IPS DF 6.9 (cell line): ENCODE measurements at regions not wholly inside any gene's neighbourhood (a gene's known extent, or its start where the extent isn't known, plus 50 kb on each side); places are given as distances from the start of the nearest gene placed in this dataset.
"Not testable (repeated sequence)": the region's sequence is repeated elsewhere in the genome, so short reads cannot be mapped to it uniquely, and the experiment has no call there.

Experiments used
- DNase-seq: peaks from one replicate; pipeline ENCODE4 v3.0.0-alpha.2; 2013; ENCODE audit warnings: low read depth, low spot score
- H3K27ac ChIP-seq: one replicate; pipeline ENCODE4 v1.5.1; 2013; ENCODE audit warnings: low read length, control low read depth
- H3K27me3 ChIP-seq: 2 replicates; pipeline ENCODE4 v1.6.1; 2013; ENCODE audit warnings: mild to moderate bottlenecking, low read length; ENCODE audit not compliant: control insufficient read depth, insufficient read depth
- H3K36me3 ChIP-seq: 2 replicates; pipeline ENCODE4 v1.6.1; 2013; ENCODE audit warnings: low read length; ENCODE audit not compliant: control insufficient read depth, insufficient read depth
- H3K4me1 ChIP-seq: 2 replicates; pipeline ENCODE4 v1.6.1; 2013; ENCODE audit warnings: low read length; ENCODE audit not compliant: control insufficient read depth, insufficient read depth
- H3K4me3 ChIP-seq: 2 replicates; pipeline ENCODE4 v1.5.1; 2013; ENCODE audit warnings: mild to moderate bottlenecking, low read length
- H3K9me3 ChIP-seq: 2 replicates; pipeline ENCODE4 v1.6.1; 2013; ENCODE audit warnings: low read length, inconsistent platforms; ENCODE audit not compliant: control insufficient read depth, insufficient read depth
- WGBS: extraction: QIAGEN DNeasy Blood & Tissue Kit; methylation state at CpG from one replicate; pipeline ENCODE4 v1.1.7; 2013; ENCODE audit warnings: mixed read lengths, missing lambda C conversion rate; ENCODE audit not compliant: insufficient read length, insufficient coverage; 5-methylcytosine and 5-hydroxymethylcytosine counted together

GRCh38 chr5:92633875-92634487, 947.0 kb downstream of the NR2F1-AS1 start:
- Histone ChIP-seq H3K4me1 (no peaks in the 10 kb centered on the region), H3K9me3 (no peaks in the 10 kb centered on the region), H3K27me3 (no peaks in the 10 kb centered on the region), H3K27ac (no peak overlapping the region), H3K36me3 (no peaks in the 10 kb centered on the region), H3K4me3 (no peak overlapping the region)
- WGBS, result no CpG with 5 or more reads among the region's 5 CpGs
- no peak for DNase-seq

DNA sequence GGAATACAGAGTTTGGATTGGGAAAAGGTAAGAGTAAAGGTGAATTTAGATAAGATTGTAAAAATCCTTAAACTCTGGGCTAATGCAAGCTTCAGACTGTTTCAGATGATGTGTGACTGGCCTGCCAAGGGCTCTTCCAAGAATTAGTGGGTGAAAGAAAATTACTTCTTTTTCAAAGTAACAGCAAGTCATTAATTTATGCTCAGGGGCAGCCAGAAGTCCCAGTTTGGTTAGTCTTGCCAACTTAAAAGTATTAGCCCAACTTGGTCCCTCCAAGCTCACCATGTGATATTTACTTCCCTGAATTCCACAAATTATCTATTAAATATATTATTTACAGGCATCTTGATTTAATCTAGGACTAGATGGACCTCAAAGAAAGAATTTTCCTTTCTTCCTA, 947.8 kb downstream of the NR2F1-AS1 start:
- no peak overlapping the region for H3K27ac ChIP-seq
- no peaks in the 10 kb centered on the region for H3K36me3 ChIP-seq
- no peaks in the 10 kb centered on the region for H3K27me3 ChIP-seq

DNA sequence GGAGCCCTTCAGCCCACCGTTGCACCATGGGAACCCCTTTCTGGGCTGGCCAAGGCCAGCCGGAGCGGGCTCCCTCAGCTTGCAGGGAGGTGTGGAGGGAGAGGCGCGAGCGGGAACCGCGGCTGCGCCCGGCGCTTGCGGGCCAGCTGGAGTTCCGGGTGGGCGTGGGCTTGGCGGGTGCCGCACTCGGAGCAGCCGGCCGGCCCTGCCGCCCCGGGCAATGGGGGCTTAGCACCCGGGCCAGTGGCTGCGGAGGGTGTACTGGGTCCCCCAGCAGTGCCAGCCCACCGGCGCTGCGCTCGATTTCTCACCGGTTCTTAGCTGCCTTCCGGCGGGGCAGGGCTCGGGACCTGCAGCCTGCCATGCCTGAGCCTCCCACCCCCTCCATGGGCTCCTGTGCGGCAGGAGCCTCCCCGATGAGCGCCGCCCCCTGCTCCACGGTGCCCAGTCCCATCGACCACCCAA, 949.8 kb downstream of the NR2F1-AS1 start:
- not testable (repeated sequence) for H3K4me1 ChIP-seq, H3K9me3 ChIP-seq, H3K4me3 ChIP-seq, H3K36me3 ChIP-seq, DNase-seq, H3K27ac ChIP-seq, H3K27me3 ChIP-seq
- WGBS, result no CpG with 5 or more reads among the region's 37 CpGs

More for the DNA sequence above, 947.8 kb downstream of the NR2F1-AS1 start:
- H3K9me3 ChIP-seq, result no peaks in the 10 kb centered on the region
- no peak for DNase-seq
- no peaks in the 10 kb centered on the region for H3K4me1 ChIP-seq
- H3K4me3 ChIP-seq, result no peak overlapping the region

DNA sequence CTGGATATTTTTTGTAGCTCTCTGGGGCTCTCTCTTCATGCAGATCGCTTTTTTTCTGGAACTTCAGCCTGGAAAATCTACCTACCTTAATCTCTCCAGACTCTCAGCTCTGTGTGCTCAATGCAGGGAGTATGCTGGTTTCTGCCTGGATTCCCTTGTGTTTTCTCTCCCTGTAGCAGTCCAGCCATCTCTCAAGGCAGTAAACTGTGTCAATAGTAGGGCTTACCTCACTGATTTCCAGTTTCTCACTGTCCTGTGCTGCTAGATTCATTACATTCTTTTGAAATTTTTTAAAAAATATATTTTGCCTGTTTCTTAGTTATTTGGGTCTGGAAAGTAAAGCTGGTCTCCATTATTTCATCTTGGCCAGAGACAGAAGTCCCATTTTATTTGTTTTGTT, 951.4 kb downstream of the NR2F1-AS1 start:
- Histone ChIP-seq H3K36me3 (no peaks in the 10 kb centered on the region), H3K4me1 (no peaks in the 10 kb centered on the region), H3K27ac (no peak overlapping the region), H3K4me3 (no peak overlapping the region), H3K27me3 (no peaks in the 10 kb centered on the region), H3K9me3 (no peaks in the 10 kb centered on the region)
- DNase-seq, result no peak
- WGBS, result no CpG with 5 or more reads among the region's 1 CpG

DNA sequence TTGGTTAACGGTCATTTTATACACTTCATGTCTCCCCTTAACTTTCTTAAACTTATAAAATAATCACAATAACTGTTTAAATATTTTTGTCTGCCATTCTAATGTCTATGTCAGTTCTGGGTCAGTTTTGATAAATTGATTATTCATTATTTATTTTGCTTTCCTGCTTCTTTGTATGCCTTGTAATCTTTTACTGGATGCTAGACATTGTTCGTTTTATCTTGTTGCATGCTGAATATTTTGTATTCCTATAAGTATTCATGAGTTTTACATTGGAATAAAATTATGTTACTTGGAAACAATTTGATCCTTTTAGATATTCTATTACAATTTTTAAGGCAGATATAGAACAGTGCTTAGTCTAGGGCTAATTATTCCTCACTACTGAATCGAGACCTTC, 952.0 kb downstream of the NR2F1-AS1 start:
- Histone ChIP-seq H3K36me3 (no peaks in the 10 kb centered on the region), H3K4me1 (no peaks in the 10 kb centered on the region), H3K9me3 (no peaks in the 10 kb centered on the region), H3K27me3 (no peaks in the 10 kb centered on the region), H3K27ac (no peak overlapping the region), H3K4me3 (no peak overlapping the region)
- no CpG with 5 or more reads among the region's 3 CpGs for WGBS
- no peak for DNase-seq

DNA sequence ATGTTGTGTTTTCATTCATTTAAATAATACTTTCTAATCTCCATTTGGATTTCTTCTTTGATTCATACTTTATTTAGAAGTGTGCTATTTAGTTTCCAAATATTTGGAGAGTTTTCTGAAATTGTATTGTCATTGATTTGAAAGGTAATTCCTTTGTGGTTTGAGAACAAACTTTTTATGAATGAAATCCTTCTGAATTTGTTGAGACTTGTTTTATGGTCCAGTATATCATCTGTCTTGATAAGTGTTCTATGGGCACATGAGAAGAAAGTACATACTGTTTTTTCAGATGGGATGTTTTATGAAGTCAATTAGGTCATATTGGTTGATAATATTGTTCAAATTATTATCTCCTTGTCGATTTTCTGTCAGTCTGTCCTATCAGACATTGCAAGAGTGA, 953.8 kb downstream of the NR2F1-AS1 start:
- H3K27me3 ChIP-seq, result no peaks in the 10 kb centered on the region

DNA sequence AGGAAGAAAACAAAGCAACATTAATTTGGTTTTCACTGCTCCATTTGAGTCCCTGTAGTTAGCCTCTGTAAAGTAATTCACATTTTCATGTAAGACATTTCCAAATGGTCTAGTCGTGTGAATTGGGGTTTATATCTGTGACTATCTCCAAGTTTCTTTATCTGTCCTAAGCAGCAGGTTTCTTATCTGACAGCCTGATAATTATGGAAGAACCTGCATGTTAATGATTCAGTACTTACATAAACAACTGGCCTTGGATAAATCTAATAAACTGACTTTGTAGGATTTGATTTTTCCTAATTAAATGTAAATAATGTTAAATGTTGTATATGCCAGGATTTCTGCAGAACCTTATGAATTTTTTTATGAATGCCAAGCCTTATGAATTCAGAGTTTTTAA, 964.9 kb downstream of the NR2F1-AS1 start:
- H3K9me3 ChIP-seq, result no peaks in the 10 kb centered on the region
- H3K4me1 ChIP-seq, result no peaks in the 10 kb centered on the region
- no peak overlapping the region for H3K4me3 ChIP-seq
- H3K36me3 ChIP-seq, result no peaks in the 10 kb centered on the region
- no peak for DNase-seq
- H3K27me3 ChIP-seq, result no peaks in the 10 kb centered on the region
- no peak overlapping the region for H3K27ac ChIP-seq
- WGBS, result no CpG with 5 or more reads among the region's 1 CpG

More for the DNA sequence above, 953.8 kb downstream of the NR2F1-AS1 start:
- Histone ChIP-seq H3K9me3 (no peaks in the 10 kb centered on the region), H3K4me3 (no peak overlapping the region), H3K27ac (no peak overlapping the region), H3K36me3 (no peaks in the 10 kb centered on the region), H3K4me1 (no peaks in the 10 kb centered on the region)
- WGBS, result no CpG with 5 or more reads among the region's 1 CpG
- DNase-seq, result no peak

DNA sequence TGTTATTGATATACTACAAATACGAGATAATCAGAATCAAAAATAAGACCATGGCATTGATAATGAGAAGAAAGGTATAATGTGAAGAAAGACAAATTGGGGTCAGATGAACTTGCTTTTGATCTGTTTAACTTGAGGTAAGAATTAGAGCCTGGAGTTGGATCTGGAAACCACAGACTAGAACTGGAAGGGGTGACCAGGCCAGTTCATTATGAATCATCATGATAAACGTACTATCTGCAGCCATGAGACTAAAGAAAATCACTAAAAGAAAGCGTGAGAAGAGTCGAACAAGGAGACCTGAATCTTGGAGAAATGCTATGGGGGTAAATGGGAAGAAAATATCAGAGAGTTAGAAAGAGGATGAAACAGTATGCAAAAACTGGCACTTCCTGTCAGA, 967.5 kb downstream of the NR2F1-AS1 start:
- H3K4me1 ChIP-seq, result no peaks in the 10 kb centered on the region
- no peaks in the 10 kb centered on the region for H3K36me3 ChIP-seq
- H3K27ac ChIP-seq, result no peak overlapping the region
- no peak for DNase-seq
- H3K4me3 ChIP-seq, result no peak overlapping the region
- no peaks in the 10 kb centered on the region for H3K27me3 ChIP-seq
- no peaks in the 10 kb centered on the region for H3K9me3 ChIP-seq
- WGBS, result 100% methylated on average over 1 of the region's 4 CpGs

DNA sequence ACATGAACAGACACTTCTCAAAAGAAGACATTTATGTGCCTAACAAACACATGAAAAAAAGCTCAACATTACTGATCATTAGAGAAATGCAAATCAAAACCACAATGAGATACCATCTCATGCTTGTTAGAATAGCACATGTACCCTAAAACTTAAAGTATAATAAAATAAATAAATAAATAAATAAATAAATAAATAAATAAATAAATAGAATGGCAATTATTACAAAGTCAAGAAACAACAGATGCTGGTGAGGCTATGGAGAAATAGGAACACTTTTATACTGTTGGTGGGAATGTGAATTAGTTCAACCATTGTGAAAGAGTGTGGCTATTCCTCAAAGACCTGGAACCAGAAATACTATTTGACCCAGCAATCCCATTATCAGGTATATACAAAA, 970.6 kb downstream of the NR2F1-AS1 start:
- DNase-seq, H3K4me1 ChIP-seq, H3K9me3 ChIP-seq, H3K36me3 ChIP-seq, H3K27ac ChIP-seq, H3K27me3 ChIP-seq, H3K4me3 ChIP-seq: not testable (repeated sequence)

- WGBS, result no CpG with 5 or more reads among the region's 2 CpGs
- no peak for DNase-seq
- no peak overlapping the region for H3K4me3 ChIP-seq
- no peaks in the 10 kb centered on the region for H3K36me3 ChIP-seq
- no peaks in the 10 kb centered on the region for H3K27me3 ChIP-seq
- H3K9me3 ChIP-seq, result no peaks in the 10 kb centered on the region
- H3K4me1 ChIP-seq, result no peaks in the 10 kb centered on the region
- H3K27ac ChIP-seq, result no peak overlapping the region
Observed at GRCh38 chr5:92605591-92605990, 975.4 kb downstream of the NR2F1-AS1 start.

GRCh38 chr5:92599217-92599810, 981.7 kb downstream of the NR2F1-AS1 start:
- Histone ChIP-seq H3K4me1 (no peaks in the 10 kb centered on the region), H3K27me3 (no peaks in the 10 kb centered on the region), H3K9me3 (no peaks in the 10 kb centered on the region), H3K36me3 (no peaks in the 10 kb centered on the region), H3K4me3 (no peak overlapping the region), H3K27ac (no peak overlapping the region)
- no peak for DNase-seq
- WGBS, result no CpG with 5 or more reads among the region's 1 CpG
